SK-N-SH (cell line): ENCODE measurements at regions not wholly inside any gene's neighbourhood (a gene's known extent, or its start where the extent isn't known, plus 50 kb on each side); places are given as distances from the start of the nearest gene placed in this dataset.

ENCODE experiments used
- CTCF ChIA-PET: fragments of 300-600, 350-600 bp; formaldehyde crosslinking; extraction: SDS; loops from one replicate; lab custom pipeline; 2021; lab: Yijun Ruan, JAX
- POLR2A ChIA-PET: fragments of 350-600 bp; sonication (Branson Sonifier 250); formaldehyde crosslinking; extraction: SDS; loops from one replicate; lab custom pipeline; 2020; ENCODE audit warnings: antibody characterized with exemption, inconsistent platforms; lab: Yijun Ruan, JAX
- DNase-seq: peaks from one replicate; pipeline ENCODE4 v3.0.0; 2012
- H2AFZ ChIP-seq: fragments of 200-600 bp; sonication (generic); 2 replicates; pipeline ENCODE4 v1.8.1; 2016; ENCODE audit warnings: antibody characterized with exemption, mild to moderate bottlenecking, low read depth
- H3F3A ChIP-seq: fragments of 200-600 bp; sonication (generic); replicated peaks from 2 replicates; pipeline ENCODE3; 2016; ENCODE audit warnings: antibody characterized with exemption, mild to moderate bottlenecking; ENCODE audit not compliant: insufficient read depth
- H3K27ac ChIP-seq, 2 experiments: fragments of 200-500 bp in 1 of 2; fragments of 200-600 bp in 1 of 2; sonication (Bioruptor generic) in 1 of 2; sonication (generic), shearing (Covaris generic) in 1 of 2; 2 replicates each; pipeline versions ENCODE4 v1.5.1 to v1.6.1; 2014 to 2016; ENCODE audit warnings: low read depth in 2 of 2, inconsistent platforms in 1 of 2, low read length in 1 of 2, mild to moderate bottlenecking in 1 of 2, mixed read lengths in 1 of 2
- H3K27me3 ChIP-seq: fragments of 200-600 bp; sonication (generic), shearing (Covaris generic); 2 replicates; pipeline ENCODE4 v1.6.1; 2016; ENCODE audit warnings: mixed run types; ENCODE audit not compliant: insufficient read depth
- H3K36me3 ChIP-seq, 2 experiments: fragments of 200-500 bp in 1 of 2; fragments of 200-600 bp in 1 of 2; sonication (Bioruptor generic) in 1 of 2; sonication (generic) in 1 of 2; replicated peaks in 1 of 2; 2 replicates each; pipeline versions ENCODE3 to v1.5.1; 2014 to 2016; ENCODE audit warnings: low read length in 1 of 2, mild to moderate bottlenecking in 1 of 2; ENCODE audit not compliant: insufficient read depth in 2 of 2, control insufficient read depth in 1 of 2
- H3K4me1 ChIP-seq, 2 experiments: fragments of 200-500 bp in 1 of 2; fragments of 200-600 bp in 1 of 2; sonication (Bioruptor generic) in 1 of 2; sonication (generic), shearing (Covaris generic) in 1 of 2; 2 replicates each; pipeline versions ENCODE4 v1.5.1 to v1.6.1; 2014 to 2016; ENCODE audit warnings: low read depth in 1 of 2, low read length in 1 of 2, mixed run types in 1 of 2; ENCODE audit not compliant: insufficient read depth in 2 of 2, control insufficient read depth in 1 of 2
- H3K4me2 ChIP-seq: fragments of 200-600 bp; sonication (generic), shearing (Covaris generic); 2 replicates; pipeline ENCODE4 v1.6.1; 2017; ENCODE audit warnings: mixed run types
- H3K4me3 ChIP-seq, 2 experiments: fragments of 200-500 bp in 1 of 2; fragments of 200-600 bp in 1 of 2; sonication (Bioruptor generic) in 1 of 2; sonication (generic), shearing (Covaris generic) in 1 of 2; 2 replicates each; pipeline versions ENCODE4 v1.5.1 to v1.8.1; 2014 to 2016; ENCODE audit warnings: low read depth in 2 of 2, inconsistent platforms in 1 of 2, low read length in 1 of 2, mild to moderate bottlenecking in 1 of 2, mixed read lengths in 1 of 2, moderate library complexity in 1 of 2
- H3K79me2 ChIP-seq: fragments of 200-600 bp; sonication (generic); 2 replicates; pipeline ENCODE4 v1.8.1; 2017; ENCODE audit warnings: mild to moderate bottlenecking; ENCODE audit not compliant: insufficient read depth
- H3K9ac ChIP-seq: fragments of 200-600 bp; sonication (generic); 2 replicates; pipeline ENCODE4 v1.6.1; 2017; ENCODE audit warnings: mixed run types
- H3K9me2 ChIP-seq: fragments of 200-600 bp; sonication (generic); 2 replicates; pipeline ENCODE4 v1.6.1; 2017; ENCODE audit warnings: mixed run types
- H3K9me3 ChIP-seq: fragments of 200-600 bp; sonication (generic); 2 replicates; pipeline ENCODE4 v1.6.1; 2017; ENCODE audit warnings: mixed run types, mild to moderate bottlenecking, moderate library complexity
- H4K20me1 ChIP-seq: fragments of 200-600 bp; sonication (generic); 2 replicates; pipeline ENCODE4 v1.6.1; 2017; ENCODE audit warnings: mild to moderate bottlenecking, mixed run types; ENCODE audit not compliant: insufficient read depth
- EP300 ChIP-seq, 2 experiments: IDR thresholded peaks; 2 replicates each; pipeline versions ENCODE4 v1.4.0 to v1.6.1; 2012; ENCODE audit warnings: borderline replicate concordance in 1 of 2, low read depth in 1 of 2, low read length in 1 of 2
- EZH2phosphoT487 ChIP-seq: fragments of 200-600 bp; sonication (generic); IDR thresholded peaks from 2 replicates; pipeline ENCODE4 v1.6.1; 2017; ENCODE audit warnings: low read depth, mixed run types, mild to moderate bottlenecking, antibody characterized with exemption, moderate library complexity, borderline replicate concordance
- FOSL2 ChIP-seq: IDR thresholded peaks from 2 replicates; pipeline ENCODE4 v1.4.0; 2012; ENCODE audit warnings: low read depth, mild to moderate bottlenecking, moderate library complexity, borderline replicate concordance
- FOXJ3 ChIP-seq: sonication (generic); formaldehyde crosslinking; IDR thresholded peaks from 2 replicates; pipeline ENCODE4 v1.5.1; 2020; ENCODE audit warnings: mild to moderate bottlenecking, missing genetic modification reagents
- FOXM1 ChIP-seq: IDR thresholded peaks from 2 replicates; pipeline ENCODE4 v1.4.0; 2012; ENCODE audit warnings: low read depth, mild to moderate bottlenecking
- IRF3 ChIP-seq: fragments of 150-350 bp; IDR thresholded peaks from 2 replicates; pipeline ENCODE4 v1.6.1; 2016; ENCODE audit warnings: mild to moderate bottlenecking, low read depth, low read length
- MXI1 ChIP-seq: IDR thresholded peaks from 2 replicates; pipeline ENCODE4 v1.6.1; 2012; ENCODE audit warnings: mild to moderate bottlenecking, low read depth, low read length, improper control_type of control experiment
- NFIC ChIP-seq: IDR thresholded peaks from 2 replicates; pipeline ENCODE4 v1.4.0; 2012; ENCODE audit warnings: borderline replicate concordance
- NRF1 ChIP-seq: IDR thresholded peaks from 2 replicates; pipeline ENCODE4 v1.6.1; 2012; ENCODE audit warnings: low read depth, mild to moderate bottlenecking, low read length
- POLR2AphosphoS5 ChIP-seq: IDR thresholded peaks from 2 replicates; pipeline ENCODE4 v1.6.1; 2012; ENCODE audit warnings: low read depth, low read length
- RCOR1 ChIP-seq: fragments of 150-350 bp; IDR thresholded peaks from 2 replicates; pipeline ENCODE4 v1.6.1; 2017; ENCODE audit warnings: antibody characterized with exemption, low read length
- RFX5 ChIP-seq: IDR thresholded peaks from 2 replicates; pipeline ENCODE4 v1.6.1; 2012; ENCODE audit warnings: mild to moderate bottlenecking, improper control_type of control experiment, low read length
- SMC3 ChIP-seq: IDR thresholded peaks from 2 replicates; pipeline ENCODE4 v1.6.1; 2012; ENCODE audit warnings: low read depth, low read length, improper control_type of control experiment
- USF1 ChIP-seq: IDR thresholded peaks from 2 replicates; pipeline ENCODE4 v1.4.0; 2012; ENCODE audit warnings: low read depth, borderline replicate concordance
- USF2 ChIP-seq: fragments of 150-350 bp; IDR thresholded peaks from 2 replicates; pipeline ENCODE4 v1.6.1; 2017; ENCODE audit warnings: antibody characterized with exemption, low read length, low read depth, borderline replicate concordance
- ZBTB33 ChIP-seq: IDR thresholded peaks from 2 replicates; pipeline ENCODE4 v1.4.0; 2012; ENCODE audit warnings: low read depth, borderline replicate concordance
- WGBS: methylation state at CpG from one replicate; pipeline ENCODE4 v1.1.6; 2017; ENCODE audit warnings: low lambda C conversion rate; 5-methylcytosine and 5-hydroxymethylcytosine counted together

- TF ChIP-seq IRF3, result no peak
- no peak for TF ChIP-seq ZBTB33
- no peak for TF ChIP-seq FOXJ3
- TF ChIP-seq SMC3, result no peak
- no peak for TF ChIP-seq NFIC
- TF ChIP-seq EZH2phosphoT487, result no peak
- no peak for TF ChIP-seq USF2
- TF ChIP-seq RCOR1, result no peak
- no peak for TF ChIP-seq POLR2AphosphoS5
- no peak for TF ChIP-seq NRF1
- no peak for TF ChIP-seq FOSL2
- TF ChIP-seq FOXM1, result no peak
Observed at GRCh38 chr18:73737990-73738389, 409.6 kb downstream of the FBXO15 start (continued).

- DNase-seq, result no peak
- no peaks in the 10 kb centered on the region for H3F3A ChIP-seq
- H3K9me3 ChIP-seq, result no peaks in the 10 kb centered on the region
- no peak overlapping the region for H3K9ac ChIP-seq
- no peaks in the 10 kb centered on the region for H3K36me3 ChIP-seq
- no peak overlapping the region for H2AFZ ChIP-seq
- ChIA-PET CTCF (no interaction called here), POLR2A (no interaction called here)
- no peak overlapping the region for H3K4me2 ChIP-seq
- H3K79me2 ChIP-seq, result no peaks in the 10 kb centered on the region
- TF ChIP-seq USF1 (no peak), EP300 (IDR thresholded peaks at IDR 0.05; ENCODE audit: borderline replicate concordance in 1 of 2, low read depth in 1 of 2, low read length in 1 of 2) (no peak), RFX5 (no peak), MXI1 (no peak), NFIC (no peak)
- H3K4me1 ChIP-seq, result no peaks in the 10 kb centered on the region
- no peak overlapping the region for H3K27ac ChIP-seq
- H3K9me2 ChIP-seq, result no peaks in the 10 kb centered on the region
- no peak overlapping the region for H3K4me3 ChIP-seq
- no peaks in the 10 kb centered on the region for H4K20me1 ChIP-seq
- no peaks in the 10 kb centered on the region for H3K27me3 ChIP-seq
- WGBS, result 30% methylated on average over 6 of the region's 6 CpGs
Observed at GRCh38 chr18:73735836-73736235, 411.8 kb downstream of the FBXO15 start.
